ENCODE measurements at regions not wholly inside any gene's neighbourhood (a gene's known extent, or its start where the extent isn't known, plus 50 kb on each side); places are given as distances from the start of the nearest gene placed in this dataset.

- no peaks in the 10 kb centered on the region for H3K36me3 Mint-ChIP-seq
- no peak for TF ChIP-seq CTCF (IDR thresholded peaks at IDR 0.05; ENCODE audit: unreplicated experiment)
- peaks cover 3% of the 10 kb centered on the region for H3K27me3 Mint-ChIP-seq (ENCODE audit: low read depth)
- no peak overlapping the region for H3K27ac Mint-ChIP-seq
- peaks cover 4% of the 10 kb centered on the region for H3K9me3 Mint-ChIP-seq
- peaks cover 7% of the 10 kb centered on the region for H3K4me1 Mint-ChIP-seq
- DNase-seq (ENCODE audit: low spot score in 2 of 2, unreplicated experiment in 2 of 2), result no peak
- no peak overlapping the region for H3K4me3 Mint-ChIP-seq
Observed at GRCh38 chr9:1271786-1272185, 221.6 kb downstream of the DMRT2 start.

- DNase-seq (ENCODE audit: low spot score in 2 of 2, unreplicated experiment in 2 of 2), result no peak
- Mint-ChIP-seq H3K36me3 (no peaks in the 10 kb centered on the region), H3K9me3 (peaks cover 4% of the 10 kb centered on the region), H3K27ac (no peak overlapping the region), H3K27me3 (ENCODE audit: low read depth) (peaks cover 3% of the 10 kb centered on the region), H3K4me1 (peaks cover 7% of the 10 kb centered on the region), H3K4me3 (no peak overlapping the region)
- TF ChIP-seq CTCF (IDR thresholded peaks at IDR 0.05; ENCODE audit: unreplicated experiment), result no peak
Observed at GRCh38 chr9:1272488-1272887, 222.3 kb downstream of the DMRT2 start.

GRCh38 chr9:1273859-1274258 lies 223.7 kb downstream of the DMRT2 start:
- no peak overlapping the region for H3K4me3 Mint-ChIP-seq

GRCh38 chr9:1274334-1274733 lies 224.2 kb downstream of the DMRT2 start:
- H3K4me1 Mint-ChIP-seq, result peaks cover 7% of the 10 kb centered on the region
- no peaks in the 10 kb centered on the region for H3K36me3 Mint-ChIP-seq
- H3K4me3 Mint-ChIP-seq, result no peak overlapping the region
- H3K9me3 Mint-ChIP-seq, result peaks cover 4% of the 10 kb centered on the region
- DNase-seq (ENCODE audit: low spot score in 2 of 2, unreplicated experiment in 2 of 2), result no peak
- H3K27me3 Mint-ChIP-seq (ENCODE audit: low read depth), result peaks cover 3% of the 10 kb centered on the region
- no peak overlapping the region for H3K27ac Mint-ChIP-seq
- no peak for TF ChIP-seq CTCF (IDR thresholded peaks at IDR 0.05; ENCODE audit: unreplicated experiment)

More at GRCh38 chr9:1273859-1274258, 223.7 kb downstream of the DMRT2 start:
- Mint-ChIP-seq H3K36me3 (no peaks in the 10 kb centered on the region), H3K4me1 (peaks cover 7% of the 10 kb centered on the region), H3K27me3 (ENCODE audit: low read depth) (peaks cover 3% of the 10 kb centered on the region), H3K27ac (no peak overlapping the region), H3K9me3 (peaks cover 4% of the 10 kb centered on the region)
- no peak for TF ChIP-seq CTCF (IDR thresholded peaks at IDR 0.05; ENCODE audit: unreplicated experiment)
- DNase-seq (ENCODE audit: low spot score in 2 of 2, unreplicated experiment in 2 of 2), result no peak

GRCh38 chr9:1276474-1276873 lies 226.3 kb downstream of the DMRT2 start:
- TF ChIP-seq CTCF (IDR thresholded peaks at IDR 0.05; ENCODE audit: unreplicated experiment), result no peak
- no peak overlapping the region for H3K4me3 Mint-ChIP-seq
- peaks cover 4% of the 10 kb centered on the region for H3K9me3 Mint-ChIP-seq
- H3K27ac Mint-ChIP-seq, result no peak overlapping the region
- H3K36me3 Mint-ChIP-seq, result no peaks in the 10 kb centered on the region
- DNase-seq (ENCODE audit: low spot score in 2 of 2, unreplicated experiment in 2 of 2), result no peak
- H3K4me1 Mint-ChIP-seq, result peaks cover 7% of the 10 kb centered on the region
- no peaks in the 10 kb centered on the region for H3K27me3 Mint-ChIP-seq (ENCODE audit: low read depth)

- DNase-seq (ENCODE audit: low spot score in 2 of 2, unreplicated experiment in 2 of 2), result no peak
- peaks cover 13% of the 10 kb centered on the region for H3K27me3 Mint-ChIP-seq (ENCODE audit: low read depth)
- peaks cover 12% of the 10 kb centered on the region for H3K9me3 Mint-ChIP-seq
- TF ChIP-seq CTCF (IDR thresholded peaks at IDR 0.05; ENCODE audit: unreplicated experiment), result no peak
- no peaks in the 10 kb centered on the region for H3K36me3 Mint-ChIP-seq
- no peaks in the 10 kb centered on the region for H3K4me1 Mint-ChIP-seq
- no peak overlapping the region for H3K27ac Mint-ChIP-seq
- H3K4me3 Mint-ChIP-seq, result no peak overlapping the region
Observed at GRCh38 chr9:1284727-1285126, 234.6 kb downstream of the DMRT2 start.

Measured in mesothelial cell of epicardium (in vitro differentiated cells).